Sciatic nerve (tissue), 2 donors: ENCODE measurements at regions not wholly inside any gene's neighbourhood (a gene's known extent, or its start where the extent isn't known, plus 50 kb on each side); places are given as distances from the start of the nearest gene placed in this dataset.

Experiments used
- ATAC-seq: fragments of 200-7000 bp; cut with Tn5 transposase; one replicate; pipeline ENCODE4 v1.9.1; 2020; ENCODE audit warnings: mild to moderate bottlenecking, moderate library complexity
- DNase-seq: peaks from one replicate; pipeline ENCODE4 v3.0.0-alpha.2; 2020; ENCODE audit warnings: low spot score
- intact Hi-C: fragments of 100-400 bp; cut with DNase I; formaldehyde crosslinking; loops from one replicate; pipeline ENCODE4 v1.14.2; 2022
- donor health status: DM: no; HTN: no; CAD: no.
- donor health status: DM: no; HTN: no; CAD: no.

DNA sequence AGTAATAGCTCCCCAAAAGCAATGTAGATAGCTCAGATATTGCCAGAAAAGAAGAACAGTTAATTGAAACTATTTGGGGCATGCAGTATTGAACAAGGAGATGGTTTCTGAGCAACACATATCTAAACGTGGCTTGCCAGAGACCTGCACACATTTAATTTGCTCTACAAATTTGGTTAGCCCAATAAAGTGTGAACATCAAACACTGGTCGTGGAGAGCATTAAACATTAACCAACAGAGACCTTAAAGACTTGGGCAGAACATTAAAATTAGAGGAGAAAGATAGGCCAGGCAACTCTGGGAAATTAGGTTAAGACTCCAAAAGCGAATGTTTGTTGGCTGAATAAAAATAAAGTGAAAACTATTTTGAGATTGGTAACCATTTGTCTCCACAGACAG lies 61.6 kb upstream of the ARID5B start:
- DNase-seq, result no peak
- intact Hi-C loops, result no loop called here
- no peak for ATAC-seq

DNA sequence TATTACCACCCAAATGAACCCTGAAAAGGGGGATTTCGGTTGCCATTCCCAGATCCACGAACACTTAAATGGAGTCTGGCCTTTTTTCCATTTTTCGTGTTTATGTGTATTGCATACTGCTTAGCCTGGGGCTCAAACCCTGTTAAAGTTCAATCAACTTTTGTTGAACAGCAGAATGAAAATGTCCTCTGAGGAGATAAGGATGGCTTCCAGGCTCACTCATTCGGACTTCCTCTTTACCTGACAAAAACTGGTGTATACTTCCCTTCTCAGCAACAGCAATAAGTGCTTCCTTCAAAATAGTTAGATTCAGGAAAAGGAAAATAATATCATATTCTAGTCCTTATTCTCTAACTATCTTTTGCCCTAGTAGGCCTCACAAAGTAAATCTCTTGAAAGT lies 61.1 kb upstream of the ARID5B start:
- intact Hi-C loops, result no loop called here
- ATAC-seq (no peak), DNase-seq (no peak)

DNA sequence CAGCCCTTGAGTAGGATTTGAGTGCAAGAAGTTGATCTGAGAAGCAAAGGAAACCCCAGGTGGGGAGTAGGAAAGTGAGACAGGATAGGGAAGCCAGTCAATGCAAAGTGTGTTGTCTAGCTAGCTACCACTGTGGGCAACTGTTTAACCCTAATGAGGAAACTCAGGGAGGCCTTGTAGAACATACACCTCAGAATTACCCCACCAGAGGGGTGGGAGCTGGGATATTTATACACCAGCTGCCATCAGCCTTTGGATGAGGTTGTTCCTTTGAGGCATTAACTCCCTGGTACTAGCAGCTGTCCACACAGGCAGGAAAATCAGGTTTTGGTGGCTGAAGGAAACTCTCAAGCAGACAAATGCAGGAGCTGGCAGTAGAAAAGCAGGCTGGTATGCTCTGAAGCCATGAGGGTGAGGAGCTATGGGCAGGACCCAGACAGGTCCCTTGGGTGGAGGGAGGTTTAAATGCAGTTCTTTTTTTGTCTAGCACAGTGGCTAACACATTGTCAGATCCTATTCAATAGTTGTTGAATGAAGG lies 60.1 kb upstream of the ARID5B start:
- DNase-seq (no peak), ATAC-seq (no peak)
- intact Hi-C loops, result no loop called here

GRCh38 chr10:61842755-61843497 lies 58.6 kb upstream of the ARID5B start:
- DNase-seq, result no peak

DNA sequence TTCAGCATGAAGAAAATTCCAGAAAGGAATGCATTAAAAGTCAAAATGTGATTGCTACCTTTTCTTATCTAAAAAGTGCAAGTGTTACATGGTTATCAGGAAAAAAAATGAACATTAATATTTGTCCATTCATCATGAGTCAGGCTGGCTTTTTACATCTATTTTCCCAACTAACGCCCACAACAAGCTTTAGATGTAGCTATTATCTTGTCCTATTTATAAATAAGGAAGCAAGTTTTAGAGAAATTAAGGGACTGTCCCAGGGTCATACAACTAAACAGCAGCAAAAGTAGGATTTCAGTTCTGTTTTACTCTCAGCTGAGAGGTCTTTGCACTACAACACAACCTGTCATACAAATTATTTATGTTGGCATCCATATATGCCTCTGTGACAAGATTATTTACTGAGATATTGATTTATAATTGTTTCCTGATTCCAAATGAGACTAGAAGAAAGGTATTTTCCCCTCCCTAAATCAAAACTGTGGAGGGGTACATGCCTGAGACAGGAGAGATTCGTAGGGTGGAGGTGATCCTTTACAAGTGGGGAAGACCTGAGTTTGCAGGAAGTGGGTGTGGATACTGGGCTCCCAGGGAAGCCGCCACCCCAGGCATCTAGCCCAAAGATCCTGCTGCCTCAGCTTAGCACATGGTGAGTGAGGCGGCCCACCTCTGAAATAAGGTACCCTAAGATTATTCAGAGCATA lies 57.2 kb upstream of the ARID5B start:
- intact Hi-C loops, result no loop called here
- no peak for ATAC-seq
- DNase-seq, result no peak

More at GRCh38 chr10:61842755-61843497, 58.6 kb upstream of the ARID5B start:
- intact Hi-C loops, result no loop called here
- ATAC-seq, result no peak

DNA sequence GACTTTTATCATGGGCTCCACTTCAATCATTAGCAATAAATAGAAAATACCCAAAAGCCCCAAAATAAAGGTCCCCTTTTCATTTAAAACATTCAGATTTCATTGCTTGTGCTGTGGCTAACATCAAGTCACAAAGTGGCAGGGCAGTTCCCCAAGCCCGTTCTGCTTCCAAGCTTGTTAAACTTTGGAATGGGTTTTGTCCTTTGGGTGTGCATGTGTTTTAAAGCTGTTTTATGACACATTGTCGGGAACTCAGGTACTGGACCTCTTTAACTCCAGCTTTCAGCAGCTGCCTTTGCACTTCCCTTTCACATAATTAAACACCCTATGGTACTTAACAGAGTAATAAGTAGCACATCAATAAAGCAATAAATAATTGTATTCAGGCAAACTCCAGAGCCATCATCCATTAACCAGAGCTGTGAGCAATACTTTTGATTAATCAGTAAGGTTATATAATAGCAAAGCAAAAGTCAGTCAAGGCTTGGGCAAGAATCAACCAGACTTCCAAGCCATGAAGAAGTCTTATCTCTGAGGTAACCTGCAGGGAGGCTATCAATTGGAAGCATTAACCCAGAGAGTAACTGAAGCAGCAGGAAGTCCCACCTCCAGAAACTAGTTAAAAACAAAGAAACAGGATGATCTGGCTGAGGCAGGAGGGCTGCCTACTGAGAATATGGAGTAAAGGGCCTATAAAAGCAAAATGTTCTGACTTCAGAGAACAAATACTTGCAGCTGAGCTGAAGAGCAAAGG lies 56.1 kb upstream of the ARID5B start:
- no peak for ATAC-seq
- no peak for DNase-seq
- intact Hi-C loops, result no loop called here

DNA sequence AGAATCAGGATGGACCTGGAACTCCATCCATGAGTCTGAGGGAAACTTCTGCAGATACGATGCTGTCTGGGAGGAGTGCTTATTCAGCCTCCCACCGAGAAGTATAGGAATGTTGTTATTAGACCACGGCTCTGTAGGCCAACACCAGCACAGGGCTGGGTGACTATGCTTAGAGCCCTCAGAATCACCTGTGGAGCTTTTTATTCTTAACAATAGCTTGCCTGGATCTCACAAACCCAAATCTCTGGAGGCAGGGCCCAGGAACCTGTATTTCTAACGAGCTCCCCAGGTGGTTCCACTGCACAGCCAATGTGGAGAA lies 55.6 kb upstream of the ARID5B start:
- DNase-seq, result no peak
- ATAC-seq, result no peak
- intact Hi-C loops, result no loop called here

DNA sequence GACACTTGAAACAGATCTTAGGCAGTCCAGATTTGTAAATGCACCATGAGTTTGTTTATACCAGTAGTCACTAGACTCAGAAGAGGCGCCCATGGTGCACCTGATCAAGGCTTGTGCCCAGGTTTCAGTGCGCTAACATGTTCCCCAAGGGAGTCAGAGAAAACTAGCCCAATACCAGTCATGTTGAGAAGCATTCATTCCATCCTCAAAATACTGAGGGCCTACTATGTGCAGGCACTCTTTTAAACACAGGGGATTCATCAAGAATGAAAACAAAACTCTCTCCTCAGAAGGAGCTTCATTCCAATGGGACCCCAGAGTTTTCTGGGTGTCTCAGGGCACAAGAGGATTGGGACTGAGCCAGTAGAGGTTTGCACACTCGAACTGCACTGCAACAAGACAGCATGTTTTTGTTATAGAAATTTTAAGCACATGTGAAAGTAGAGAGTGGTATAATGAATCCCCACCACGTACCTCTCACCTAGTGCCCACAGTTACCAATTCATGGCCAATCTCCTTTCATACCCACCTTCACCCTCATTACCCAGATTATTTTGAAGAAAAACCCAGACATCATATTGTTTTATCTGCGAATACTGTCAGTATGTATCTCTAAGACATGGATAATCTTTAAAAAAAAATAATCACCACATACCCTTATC lies 55.0 kb upstream of the ARID5B start:
- intact Hi-C loops, result no loop called here
- ATAC-seq, result no peak

DNA sequence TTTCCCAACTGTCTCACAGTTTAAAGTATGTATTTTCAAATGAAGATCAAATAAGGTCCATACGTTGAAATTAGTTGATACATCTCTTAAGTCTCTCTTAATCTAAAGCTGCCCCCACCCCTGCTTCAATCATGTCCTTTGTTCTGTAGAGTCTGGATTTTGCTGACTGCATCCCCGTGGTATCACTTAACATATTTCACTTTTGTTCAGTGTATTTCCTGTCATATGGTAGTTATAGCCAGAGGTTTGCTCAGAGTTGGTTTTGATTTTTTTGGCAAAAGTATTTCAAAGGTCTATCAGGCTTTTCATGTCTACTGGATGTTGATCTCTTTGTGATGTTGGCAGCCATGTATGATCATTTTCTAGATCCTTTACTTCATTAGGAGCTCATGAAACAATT lies 54.4 kb upstream of the ARID5B start:
- no peak for DNase-seq

More for the DNA sequence above, 55.0 kb upstream of the ARID5B start:
- DNase-seq, result no peak

GRCh38 chr10:61847640-61848039 lies 53.9 kb upstream of the ARID5B start:
- DNase-seq (no peak), ATAC-seq (no peak)
- intact Hi-C loops, result no loop called here

More for the DNA sequence above, 54.4 kb upstream of the ARID5B start:
- ATAC-seq, result no peak
- intact Hi-C loops, result no loop called here

DNA sequence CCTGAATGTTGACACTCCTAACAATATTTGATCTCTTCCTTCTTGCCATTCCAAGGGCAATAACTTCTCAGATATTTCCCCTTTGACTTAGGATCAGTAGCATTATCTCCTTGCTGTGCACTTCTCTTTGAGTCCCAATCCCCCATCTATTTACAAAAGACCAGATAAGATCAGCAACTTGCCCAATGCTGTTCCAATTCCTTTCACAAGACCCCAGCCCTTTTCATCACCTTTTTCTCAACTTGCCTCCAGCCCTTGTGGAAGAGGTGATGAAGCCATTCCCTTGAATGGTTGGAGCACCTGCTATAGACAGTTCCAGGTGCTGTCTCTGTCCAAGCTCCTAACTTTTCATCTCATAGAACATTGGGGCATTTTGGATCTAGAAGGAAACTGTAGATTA lies 51.1 kb upstream of the ARID5B start:
- ATAC-seq (no peak), DNase-seq (no peak)

More for the DNA sequence above, 51.1 kb upstream of the ARID5B start:
- intact Hi-C loops, result no loop called here
